Esophagus muscularis mucosa (tissue), 3 donors: ENCODE measurements at regions not wholly inside any gene's neighbourhood (a gene's known extent, or its start where the extent isn't known, plus 50 kb on each side); places are given as distances from the start of the nearest gene placed in this dataset.

Experiments
- POLR2A ChIP-seq: fragments of 450-650 bp; IDR thresholded peaks from one replicate; pipeline ENCODE4 v1.6.1; 2017; ENCODE audit warnings: antibody characterized with exemption, moderate library complexity, mild to moderate bottlenecking, low read depth
- TF ChIP-seq, protein P1 (sequence below), 3 experiments: fragments of 200-600 bp in 2 of 3; fragments of 450-650 bp in 1 of 3; sonication (generic) in 2 of 3; IDR thresholded peaks; one replicate each; pipeline ENCODE4 v1.5.1; 2017 to 2019; ENCODE audit warnings: antibody characterized with exemption in 3 of 3, mild to moderate bottlenecking in 2 of 3, moderate library complexity in 1 of 3

GRCh38 chr9:83146325-83146724 lies 83.4 kb upstream of the RASEF start:
- TF ChIP-seq, protein P1, sequence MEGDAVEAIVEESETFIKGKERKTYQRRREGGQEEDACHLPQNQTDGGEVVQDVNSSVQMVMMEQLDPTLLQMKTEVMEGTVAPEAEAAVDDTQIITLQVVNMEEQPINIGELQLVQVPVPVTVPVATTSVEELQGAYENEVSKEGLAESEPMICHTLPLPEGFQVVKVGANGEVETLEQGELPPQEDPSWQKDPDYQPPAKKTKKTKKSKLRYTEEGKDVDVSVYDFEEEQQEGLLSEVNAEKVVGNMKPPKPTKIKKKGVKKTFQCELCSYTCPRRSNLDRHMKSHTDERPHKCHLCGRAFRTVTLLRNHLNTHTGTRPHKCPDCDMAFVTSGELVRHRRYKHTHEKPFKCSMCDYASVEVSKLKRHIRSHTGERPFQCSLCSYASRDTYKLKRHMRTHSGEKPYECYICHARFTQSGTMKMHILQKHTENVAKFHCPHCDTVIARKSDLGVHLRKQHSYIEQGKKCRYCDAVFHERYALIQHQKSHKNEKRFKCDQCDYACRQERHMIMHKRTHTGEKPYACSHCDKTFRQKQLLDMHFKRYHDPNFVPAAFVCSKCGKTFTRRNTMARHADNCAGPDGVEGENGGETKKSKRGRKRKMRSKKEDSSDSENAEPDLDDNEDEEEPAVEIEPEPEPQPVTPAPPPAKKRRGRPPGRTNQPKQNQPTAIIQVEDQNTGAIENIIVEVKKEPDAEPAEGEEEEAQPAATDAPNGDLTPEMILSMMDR (IDR thresholded peaks at IDR 0.05), result no peak
- TF ChIP-seq POLR2A, result no peak
